Ovary (tissue), 7 donors: ENCODE measurements at regions not wholly inside any gene's neighbourhood (a gene's known extent, or its start where the extent isn't known, plus 50 kb on each side); places are given as distances from the start of the nearest gene placed in this dataset.
A peak's percentile ranks its signal among the peaks of the same experiment; 100 is the strongest.
"Not testable (repeated sequence)": the region's sequence is repeated elsewhere in the genome, so short reads cannot be mapped to it uniquely, and the experiment has no call there.

Experiments
- DNase-seq, 5 donors: peaks; one replicate each; pipeline ENCODE4 v3.0.0-alpha.2; 2019 to 2020
- H3K27ac ChIP-seq, 2 donors: fragments of 200-600 bp; one replicate each; pipeline versions ENCODE4 v1.5.1 to v1.8.0; 2019 to 2022
- H3K27me3 ChIP-seq: fragments of 200-600 bp; one replicate; pipeline ENCODE4 v1.8.0; 2022
- H3K36me3 ChIP-seq: fragments of 200-600 bp; sonication (generic); one replicate; pipeline ENCODE4 v1.5.1; 2019
- H3K4me1 ChIP-seq: one replicate; pipeline ENCODE4 v1.8.1; 2013; ENCODE audit warnings: mild to moderate bottlenecking, moderate library complexity; ENCODE audit not compliant: insufficient read depth
- H3K4me3 ChIP-seq: fragments of 200-600 bp; sonication (generic); one replicate; pipeline ENCODE4 v1.5.1; 2017
- H3K9me3 ChIP-seq, 2 donors: fragments of 200-600 bp in 1 of 2; sonication (generic) in 1 of 2; one replicate each; pipeline versions ENCODE4 v1.5.1 to v1.8.1; 2013 to 2019; ENCODE audit warnings: mild to moderate bottlenecking in 1 of 2, moderate library complexity in 1 of 2
- CTCF ChIP-seq, 3 donors: fragments of 450-650 bp in 2 of 3; fragments of 200-600 bp in 1 of 3; IDR thresholded peaks; one replicate each; pipeline versions ENCODE4 v1.5.1 to v1.8.0; 2016 to 2022; ENCODE audit warnings: antibody characterized with exemption in 3 of 3, mild to moderate bottlenecking in 1 of 3
- EP300 ChIP-seq: sonication (generic); formaldehyde crosslinking; IDR thresholded peaks from one replicate; pipeline ENCODE4 v1.6.1; 2017; ENCODE audit warnings: antibody characterized with exemption
- POLR2A ChIP-seq: fragments of 450-650 bp; IDR thresholded peaks from one replicate; pipeline ENCODE4 v1.6.1; 2017; ENCODE audit warnings: antibody characterized with exemption, mild to moderate bottlenecking, moderate library complexity
- WGBS, 3 donors: extraction: QIAGEN DNeasy Blood & Tissue Kit in 1 of 3; methylation state at CpG; one replicate each; pipeline versions ENCODE4 v1.1.5 to v1.1.7; 2013 to 2017; 5-methylcytosine and 5-hydroxymethylcytosine counted together
- intact Hi-C, 4 donors: fragments of 100-400 bp; cut with DNase I; formaldehyde crosslinking; loops; one replicate each; pipeline versions ENCODE4 v1.11.0 to v1.15.1; 2022 to 2023
- donor health status: DM: no; HTN: no; CAD: no; lungs with moderate emphysema.
- donor health status: DM: no; HTN: no; CAD: no.
- donor health status: Bipolar disorder and iron deficiency.
- donor health status: DM: no; HTN: no; CAD: no.
- donor health status: DM: yes; HTN: yes; CAD: no.

GRCh38 chr14:104307246-104307626, 168.8 kb downstream of the KIF26A start:
- intact Hi-C loops: no loop called here
- no peaks in the 10 kb centered on the region for H3K36me3 ChIP-seq
- no peak overlapping the region for H3K27ac ChIP-seq
- WGBS, 3 donors: 79 to 90% (median 83%) methylated on average over 6 to 7 of the region's 7 CpGs
- no peak overlapping the region for H3K4me3 ChIP-seq
- no peaks in the 10 kb centered on the region for H3K27me3 ChIP-seq
- DNase-seq: peak in 3 of 5 donors; percentile 11 to 29 (median 13)
- no peaks in the 10 kb centered on the region for H3K9me3 ChIP-seq
- H3K4me1 ChIP-seq: no peaks in the 10 kb centered on the region
- TF ChIP-seq EP300 (no peak), POLR2A (no peak), CTCF (IDR thresholded peaks at IDR 0.05) (no peak)

GRCh38 chr14:104307627-104308401, 169.4 kb downstream of the KIF26A start:
- Histone ChIP-seq H3K36me3 (no peaks in the 10 kb centered on the region), H3K27me3 (no peaks in the 10 kb centered on the region), H3K4me3 (no peak overlapping the region), H3K4me1 (no peaks in the 10 kb centered on the region), H3K9me3 (no peaks in the 10 kb centered on the region), H3K27ac (no peak overlapping the region)
- DNase-seq: peak in 3 of 5 donors; percentile 11 to 14 (median 13)
- 87 to 90% (median 89%) methylated on average over 24 to 25 of the region's 25 CpGs for WGBS, 3 donors
- TF ChIP-seq EP300: no peak
- TF ChIP-seq POLR2A: no peak
- no peak for TF ChIP-seq CTCF (IDR thresholded peaks at IDR 0.05)
- intact Hi-C loops: no loop called here

- WGBS, 3 donors: 61 to 88% (median 83%) methylated on average over 10 of the region's 10 CpGs
- H3K27ac ChIP-seq, H3K4me3 ChIP-seq, H3K27me3 ChIP-seq, H3K36me3 ChIP-seq, intact Hi-C loops, H3K4me1 ChIP-seq, DNase-seq, H3K9me3 ChIP-seq: not testable (repeated sequence)
Observed at GRCh38 chr14:104308534-104308933, 170.1 kb downstream of the KIF26A start.

GRCh38 chr14:104309657-104310369, 171.4 kb downstream of the KIF26A start:
- peak in 4 of 5 donors; percentile 2 to 16 (median 5) for DNase-seq
- Histone ChIP-seq H3K36me3 (no peaks in the 10 kb centered on the region), H3K27me3 (no peaks in the 10 kb centered on the region), H3K4me1 (no peaks in the 10 kb centered on the region), H3K9me3 (no peaks in the 10 kb centered on the region), H3K4me3 (no peak overlapping the region), H3K27ac (no peak overlapping the region)
- no peak for TF ChIP-seq CTCF (IDR thresholded peaks at IDR 0.05)
- TF ChIP-seq EP300: no peak
- no peak for TF ChIP-seq POLR2A
- 66 to 73% (median 71%) methylated on average over 8 of the region's 8 CpGs for WGBS, 3 donors
- intact Hi-C loops: no loop called here

GRCh38 chr14:104311358-104311757, 173.0 kb downstream of the KIF26A start:
- no peak overlapping the region for H3K4me3 ChIP-seq
- no peaks in the 10 kb centered on the region for H3K9me3 ChIP-seq
- peak in 1 of 5 donors; percentile 3 for DNase-seq
- no peaks in the 10 kb centered on the region for H3K36me3 ChIP-seq
- H3K27ac ChIP-seq: no peak overlapping the region
- TF ChIP-seq CTCF (IDR thresholded peaks at IDR 0.05): no peak
- TF ChIP-seq EP300: no peak
- TF ChIP-seq POLR2A: no peak
- H3K4me1 ChIP-seq: no peaks in the 10 kb centered on the region
- no peaks in the 10 kb centered on the region for H3K27me3 ChIP-seq
- intact Hi-C loops: no loop called here
- WGBS, 3 donors: 71 to 83% (median 71%) methylated on average over 4 of the region's 4 CpGs
